T-helper 1 cell (primary cell): ENCODE measurements at regions not wholly inside any gene's neighbourhood (a gene's known extent, or its start where the extent isn't known, plus 50 kb on each side); places are given as distances from the start of the nearest gene placed in this dataset.

Source experiments
- DNase-seq, 5 donors: peaks; one replicate each; pipeline ENCODE4 v3.0.0-alpha.2; 2012 to 2020

DNA sequence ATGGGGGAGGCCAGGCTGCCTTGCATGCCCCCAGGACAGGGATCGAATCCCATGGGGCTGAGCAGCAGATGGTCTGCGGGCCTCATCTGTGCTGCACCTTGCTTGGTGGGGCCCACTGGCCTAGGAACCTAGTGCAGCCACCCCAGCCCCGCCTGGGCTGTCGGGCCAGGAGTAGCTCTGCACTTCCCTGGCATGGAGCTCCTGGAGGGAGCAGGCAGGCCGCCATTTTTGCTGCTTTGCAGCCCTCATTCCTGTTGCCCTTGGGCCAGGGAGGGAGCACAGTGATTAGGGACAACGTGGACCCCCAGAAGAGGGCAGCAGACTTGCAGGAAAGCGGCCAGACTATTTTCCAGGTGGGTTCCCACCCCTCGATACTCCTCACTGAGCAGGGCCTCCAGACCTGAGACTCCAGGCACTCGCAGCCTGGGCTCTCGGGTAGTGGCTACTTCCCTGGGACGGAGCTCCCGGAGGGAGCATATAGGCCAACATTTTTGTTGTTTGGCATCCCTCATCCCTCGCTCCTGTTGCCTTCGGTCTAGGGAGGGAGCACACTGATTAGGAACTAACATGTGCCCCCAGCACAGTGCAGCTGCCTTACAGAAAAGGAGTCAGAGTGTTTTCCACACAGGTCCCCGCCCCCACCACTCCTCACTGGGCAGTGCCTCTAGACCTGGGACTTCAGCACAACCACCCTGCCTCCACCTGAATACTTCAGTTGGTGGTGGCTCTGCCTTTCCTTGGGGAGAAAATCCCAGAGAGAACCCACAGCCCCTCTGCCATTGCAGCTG is 99.5 kb downstream of the MAIP1 start:
- DNase-seq: no peak

- no peak for DNase-seq
Observed at GRCh38 chr2:200056105-200056504, 100.7 kb downstream of the MAIP1 start.

DNA sequence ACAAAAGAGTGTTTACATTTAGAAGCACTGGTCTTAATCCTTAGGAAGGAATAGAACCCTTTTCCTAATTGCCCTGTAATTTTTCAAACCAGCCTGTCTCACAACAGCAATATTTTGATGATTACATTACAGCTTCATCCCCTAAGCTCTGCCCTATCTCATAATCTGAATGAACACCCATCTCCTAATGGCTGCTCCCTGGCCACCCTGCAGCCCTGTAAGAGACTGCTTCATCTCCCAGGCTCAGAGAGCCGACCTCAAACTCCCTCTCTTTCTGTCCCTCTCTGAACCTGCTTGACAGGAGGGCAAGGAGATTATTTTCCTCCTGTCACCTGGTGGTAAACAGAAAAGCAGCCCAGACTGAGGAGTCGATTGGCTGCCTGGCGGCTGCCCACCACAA is 107.8 kb downstream of the MAIP1 start:
- no peak for DNase-seq

GRCh38 chr2:200064879-200065278 is 109.5 kb downstream of the MAIP1 start:
- no peak for DNase-seq

DNA sequence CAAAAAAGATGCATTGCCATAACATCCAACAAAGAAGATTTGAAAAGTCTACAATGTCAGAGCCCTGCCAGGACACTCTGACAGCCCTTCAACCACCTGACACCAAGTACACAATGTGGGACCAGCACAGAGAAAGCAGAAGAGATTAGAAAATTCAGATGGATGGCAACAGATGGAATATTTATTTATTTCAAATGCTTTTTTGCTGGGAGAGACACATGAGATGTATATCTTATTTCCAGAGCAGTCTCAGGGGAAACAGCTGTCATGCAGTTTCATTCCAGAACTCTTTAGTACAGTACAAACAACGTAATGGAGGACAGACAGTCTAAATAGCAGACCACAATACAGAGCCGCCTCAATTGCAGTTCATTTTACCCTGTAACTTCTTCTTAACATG is 110.1 kb downstream of the MAIP1 start:
- DNase-seq: no peak

- no peak for DNase-seq
Observed at GRCh38 chr2:200066417-200066816, 111.0 kb downstream of the MAIP1 start.

GRCh38 chr2:200068642-200069041 is 113.3 kb downstream of the MAIP1 start:
- DNase-seq: no peak

DNA sequence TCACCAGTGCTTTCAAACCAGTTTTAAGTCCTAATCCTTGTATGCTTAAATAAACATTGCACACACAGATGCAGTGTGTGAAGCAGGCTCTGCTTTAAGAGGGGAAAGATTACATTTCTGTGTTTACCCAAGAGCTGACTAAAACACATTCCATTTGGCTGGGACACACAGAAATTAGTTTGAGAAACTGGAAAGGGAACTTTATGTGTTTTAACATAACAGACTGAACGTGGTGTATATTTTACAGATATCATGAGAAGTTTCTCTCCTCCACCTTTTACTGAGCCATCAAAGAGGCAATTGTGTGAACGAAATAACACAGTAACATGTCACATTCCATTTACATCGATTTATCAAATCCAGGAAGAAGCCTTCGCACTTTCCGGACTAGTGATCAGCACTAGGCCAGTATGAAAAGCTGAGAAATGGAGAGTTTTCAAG is 121.8 kb downstream of the MAIP1 start:
- no peak for DNase-seq

DNA sequence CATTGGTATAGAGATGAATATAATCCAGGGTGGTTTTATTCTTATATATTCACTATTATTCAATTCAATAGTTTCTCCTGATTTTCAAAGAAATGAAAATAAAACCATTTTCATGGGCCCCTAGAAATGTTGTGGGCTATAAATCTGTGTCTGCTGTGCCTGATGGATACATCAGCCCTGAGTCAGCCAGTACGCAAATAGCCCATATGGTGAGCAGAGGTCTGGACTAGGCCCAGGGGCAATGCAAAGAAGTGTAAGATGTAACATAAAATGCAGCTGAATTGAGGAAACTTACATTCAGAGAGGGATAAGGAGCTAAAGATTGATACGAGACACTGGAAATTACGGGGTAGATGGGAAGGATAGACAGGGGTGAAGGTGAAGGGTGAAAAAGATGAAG is 122.5 kb downstream of the MAIP1 start:
- no peak for DNase-seq

GRCh38 chr2:200079356-200079755 is 124.0 kb downstream of the MAIP1 start:
- no peak for DNase-seq

DNA sequence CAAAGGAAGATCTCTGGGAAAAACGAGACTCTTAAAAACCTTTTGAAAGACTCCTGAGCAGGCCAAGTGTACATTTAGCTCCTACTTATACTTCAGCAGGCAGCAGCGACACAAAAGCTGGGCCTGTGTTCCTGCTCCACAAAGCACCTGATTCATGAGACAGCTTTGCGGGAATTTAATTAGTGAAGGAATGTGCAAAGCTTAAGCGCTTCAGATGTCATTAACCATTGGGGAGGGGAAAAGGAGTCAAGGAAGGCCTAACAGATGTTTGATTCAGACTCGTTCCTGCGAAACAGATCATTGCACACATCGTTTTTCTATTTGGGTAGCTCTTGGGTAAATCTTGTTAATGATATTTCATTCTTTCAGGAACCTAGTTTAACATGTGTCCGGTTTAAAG is 125.9 kb downstream of the MAIP1 start:
- no peak for DNase-seq

DNA sequence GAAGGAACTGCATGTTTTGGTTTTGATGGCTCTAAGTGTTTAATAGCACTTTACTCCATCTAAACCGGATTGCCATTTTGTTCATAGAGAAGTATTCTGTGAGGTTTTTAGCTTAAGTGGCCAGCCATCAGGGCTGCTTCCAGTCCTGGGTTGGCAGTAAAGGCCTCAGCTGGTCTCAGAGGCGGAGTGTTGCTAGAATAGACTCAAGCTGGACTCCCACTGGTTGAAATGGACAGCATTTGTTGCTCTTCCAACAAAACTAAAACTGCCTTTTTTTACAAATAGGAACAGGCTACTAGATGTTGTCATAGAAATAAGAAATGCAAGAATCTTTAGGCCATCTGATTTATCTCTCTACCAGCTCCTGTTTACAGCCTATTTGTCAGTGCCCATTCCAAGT is 126.4 kb downstream of the MAIP1 start:
- DNase-seq: no peak

- DNase-seq: no peak
Observed at GRCh38 chr2:200084036-200084435, 128.7 kb downstream of the MAIP1 start.

DNA sequence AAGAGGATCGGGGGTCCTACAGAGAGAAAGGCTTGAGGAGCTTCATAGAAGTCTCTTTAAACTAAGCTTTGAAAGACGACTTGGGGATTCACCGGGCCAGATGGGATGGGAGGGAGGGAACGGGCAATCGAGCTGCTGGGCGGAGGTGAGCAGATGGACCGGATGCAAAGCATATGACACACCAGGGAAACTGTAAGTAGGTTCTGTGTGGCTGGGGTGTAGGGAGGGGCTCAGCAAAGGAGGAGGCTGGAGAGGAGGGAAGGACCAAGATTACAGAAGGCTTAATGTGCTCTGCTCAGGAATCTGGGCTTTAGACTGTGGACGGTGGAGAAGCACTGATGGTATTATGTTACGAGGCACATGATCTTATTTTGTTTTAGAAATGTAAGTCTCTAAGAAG is 131.5 kb downstream of the MAIP1 start:
- no peak for DNase-seq

DNA sequence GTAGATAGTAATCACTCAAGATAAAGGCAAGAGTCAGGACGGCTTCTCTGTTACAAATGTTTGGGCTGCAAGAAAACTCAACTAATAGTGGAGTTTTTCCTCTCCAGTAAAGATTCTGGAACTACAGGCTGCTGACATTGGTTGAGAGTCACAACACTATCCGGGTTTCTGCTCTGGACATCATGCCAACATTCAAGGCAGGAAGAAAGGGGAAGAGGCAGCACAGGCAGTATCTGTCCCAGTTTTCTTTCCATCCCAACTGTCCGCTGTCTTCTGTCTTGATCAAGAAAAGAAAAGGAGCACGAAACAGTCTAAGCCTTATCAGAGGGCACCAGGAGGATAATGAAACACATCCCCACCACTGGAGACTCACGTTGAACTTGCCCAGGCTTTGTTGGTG is 132.1 kb downstream of the MAIP1 start:
- DNase-seq: no peak

DNA sequence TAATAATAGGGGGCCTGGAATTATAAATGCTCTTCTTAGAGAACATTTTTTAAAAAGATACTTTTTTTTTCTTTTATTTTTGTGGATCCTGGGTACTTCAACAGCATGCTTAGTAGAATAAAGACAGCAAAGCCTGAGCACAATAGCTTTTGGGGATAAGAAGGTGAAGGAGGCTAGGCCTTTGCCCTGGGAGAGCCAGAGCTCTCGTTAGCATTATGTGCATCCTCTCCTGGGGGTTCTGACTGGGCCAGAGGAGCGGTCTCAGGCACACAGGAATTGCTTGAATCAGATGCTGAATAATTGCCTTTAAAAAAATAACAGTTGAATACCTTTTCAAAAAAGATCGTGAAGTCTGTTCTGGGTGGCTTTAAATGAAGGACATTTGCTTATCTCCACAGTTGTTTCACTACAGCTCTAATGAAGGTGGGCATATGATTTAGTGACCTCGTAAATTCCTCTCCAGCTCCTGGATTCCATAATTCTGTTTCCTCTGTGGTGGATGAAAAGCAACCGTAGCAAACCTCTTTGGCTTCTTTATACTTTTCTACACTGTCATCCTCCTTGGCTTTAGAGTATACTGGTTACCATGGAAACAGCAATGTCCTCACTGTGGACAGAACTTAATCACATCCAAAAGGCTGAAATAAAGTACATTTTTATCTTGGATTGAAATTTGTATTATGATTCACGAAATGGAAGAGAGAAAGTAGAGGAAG is 133.8 kb downstream of the MAIP1 start:
- DNase-seq: no peak

DNA sequence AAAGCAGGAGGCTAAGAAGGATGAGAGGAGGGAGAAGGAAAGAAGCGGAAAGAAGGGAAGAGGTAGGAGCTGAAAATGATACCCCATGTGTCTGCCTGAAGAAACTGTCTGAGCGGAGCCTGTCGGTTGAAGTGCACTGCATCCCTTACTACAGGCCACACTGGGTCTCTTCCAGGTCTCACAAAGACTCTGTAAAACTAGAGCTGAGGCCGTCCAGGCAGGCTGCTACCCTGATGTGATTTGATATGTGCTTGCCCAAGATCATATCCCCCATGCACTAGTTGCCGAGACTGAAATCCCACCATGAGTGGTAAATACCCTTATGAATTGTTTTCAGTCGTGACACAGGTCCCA is 134.4 kb downstream of the MAIP1 start:
- no peak for DNase-seq

GRCh38 chr2:200090683-200091082 is 135.3 kb downstream of the MAIP1 start:
- DNase-seq: no peak

- no peak for DNase-seq
Observed at GRCh38 chr2:200091126-200091525, 135.7 kb downstream of the MAIP1 start.

GRCh38 chr2:200092235-200092634 is 136.9 kb downstream of the MAIP1 start:
- DNase-seq: no peak

DNA sequence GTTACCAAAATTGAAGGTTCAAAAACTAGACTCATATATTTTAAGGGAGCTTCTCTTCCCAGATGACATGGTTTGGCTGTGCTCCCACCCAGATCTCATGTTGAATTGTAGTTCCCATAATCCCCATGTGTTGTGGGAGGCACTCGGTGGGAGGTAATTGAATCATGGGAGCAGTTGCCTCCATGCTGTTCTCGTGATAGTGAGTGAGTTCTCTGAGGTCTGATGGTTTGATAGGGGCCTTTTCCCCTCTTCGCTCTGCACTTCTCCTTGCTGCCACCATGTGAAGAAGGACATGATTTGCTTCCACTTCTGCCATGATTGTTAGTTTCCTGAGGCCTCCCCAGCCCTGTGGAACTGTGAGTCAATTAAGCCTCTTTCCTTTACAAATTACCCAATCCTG is 140.1 kb downstream of the MAIP1 start:
- DNase-seq: no peak

DNA sequence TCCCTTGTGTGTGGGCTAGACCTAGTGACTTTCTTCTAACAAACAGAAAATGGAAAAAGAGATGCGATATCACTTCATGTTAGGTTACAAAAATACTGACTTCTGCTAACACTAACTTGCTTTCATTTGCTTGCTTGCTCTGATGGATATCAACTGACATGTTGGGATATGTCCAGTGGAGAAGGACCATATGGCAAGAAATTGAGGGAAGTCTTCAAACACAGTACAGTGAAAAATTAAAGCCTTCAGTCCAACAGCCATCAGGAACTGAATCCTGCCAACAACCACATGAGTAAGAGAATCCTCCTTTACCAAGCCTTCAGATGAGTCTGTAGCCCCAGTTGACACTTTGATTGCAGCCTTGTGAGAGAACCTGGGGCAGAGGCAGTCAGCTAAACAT is 143.9 kb downstream of the MAIP1 start:
- DNase-seq: no peak

DNA sequence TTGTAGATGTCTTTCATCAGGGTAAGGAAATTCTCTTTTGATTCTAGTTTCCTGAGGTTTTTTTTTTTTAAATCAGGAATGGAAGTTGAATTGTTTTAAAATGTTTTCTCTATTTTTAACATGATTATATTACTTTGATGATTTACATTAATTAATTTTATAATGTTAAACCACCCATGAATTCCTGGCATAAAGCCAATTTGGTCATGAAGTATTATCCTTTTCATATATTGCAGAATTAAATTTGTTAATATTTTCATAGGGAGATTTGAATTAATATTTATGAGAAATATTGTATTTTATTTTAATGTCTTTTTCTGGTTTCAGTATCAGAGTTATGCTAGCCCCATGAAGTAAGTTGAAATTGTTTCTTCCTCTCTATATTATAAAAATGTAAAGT is 144.6 kb downstream of the MAIP1 start:
- DNase-seq: no peak

DNA sequence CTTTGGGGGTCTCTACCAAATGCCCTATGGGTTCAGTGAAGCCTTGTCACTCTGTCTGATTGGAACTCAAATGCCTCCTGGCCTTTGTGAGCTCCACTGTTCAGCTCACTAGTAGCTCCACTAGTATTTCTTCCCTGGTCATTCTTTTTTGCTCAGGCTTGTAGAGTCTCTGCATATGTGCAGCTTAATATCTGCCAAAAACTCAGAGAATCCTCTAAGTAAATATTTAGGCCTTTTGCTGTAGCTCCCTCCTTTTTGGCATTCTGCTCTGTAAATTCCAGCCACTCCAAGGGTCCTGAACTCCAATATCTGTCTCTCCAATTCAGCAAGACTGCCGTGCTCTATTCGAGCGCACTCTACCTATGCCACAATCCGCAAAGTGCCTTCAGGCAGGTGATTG is 146.5 kb downstream of the MAIP1 start:
- no peak for DNase-seq

DNA sequence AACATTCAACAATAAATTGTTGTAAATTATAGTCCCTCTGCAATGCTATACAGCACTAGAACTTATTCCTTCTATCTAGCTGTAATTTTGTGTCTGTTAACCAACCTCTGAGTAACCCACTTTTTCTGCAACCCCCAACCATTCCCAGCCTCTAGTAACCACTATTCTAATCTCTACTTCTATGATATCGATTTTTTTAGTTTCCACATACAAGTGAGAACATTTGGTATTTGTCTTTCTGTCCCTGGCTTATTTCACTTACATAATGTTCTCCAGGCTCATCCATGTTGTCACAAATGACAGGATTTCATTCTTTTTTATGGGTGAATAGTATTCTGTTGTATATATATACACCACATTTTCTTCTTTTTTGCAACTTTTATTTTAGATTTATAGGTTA is 147.6 kb downstream of the MAIP1 start:
- no peak for DNase-seq
